Keratinocyte (primary cell): ENCODE measurements at regions not wholly inside any gene's neighbourhood (a gene's known extent, or its start where the extent isn't known, plus 50 kb on each side); places are given as distances from the start of the nearest gene placed in this dataset.

Experiments
- DNase-seq: peaks from one replicate; pipeline ENCODE4 v3.0.0-alpha.2; 2011; ENCODE audit warnings: low read depth, missing footprints, low spot score
- FAIRE-seq: peaks from 2 replicates; lab custom pipeline; 2011; peaks lifted over from hg19 to GRCh38; lab: Jason Lieb, UNC
- H2AFZ ChIP-seq: 2 replicates; pipeline ENCODE4 v1.6.0; 2012; ENCODE audit warnings: low read length, control low read depth, inconsistent platforms; ENCODE audit not compliant: control insufficient read depth
- H3K27ac ChIP-seq: 2 replicates; pipeline ENCODE4 v1.5.1; 2011; ENCODE audit warnings: low read length; ENCODE audit not compliant: control insufficient read depth, insufficient read depth
- H3K27me3 ChIP-seq: 3 replicates; pipeline ENCODE4 v1.6.0; 2011; ENCODE audit warnings: low read length; ENCODE audit not compliant: control insufficient read depth, insufficient read depth; ENCODE audit errors: extremely low read depth
- H3K36me3 ChIP-seq, 2 experiments: 2 replicates in 1 of 2; 3 replicates in 1 of 2; pipeline ENCODE4 v1.5.1; 2011; ENCODE audit warnings: low read length in 2 of 2, mild to moderate bottlenecking in 1 of 2; ENCODE audit not compliant: control insufficient read depth in 2 of 2, insufficient read depth in 2 of 2; ENCODE audit errors: extremely low read depth in 1 of 2
- H3K4me1 ChIP-seq: 3 replicates; pipeline ENCODE4 v1.5.1; 2011; ENCODE audit warnings: low read length; ENCODE audit not compliant: control insufficient read depth, insufficient read depth; ENCODE audit errors: extremely low read depth
- H3K4me2 ChIP-seq: 3 replicates; pipeline ENCODE4 v1.6.0; 2011; ENCODE audit warnings: low read depth, low read length; ENCODE audit not compliant: control insufficient read depth, insufficient read depth; ENCODE audit errors: extremely low read depth
- H3K4me3 ChIP-seq, 3 experiments: fragments of 200-600 bp in 1 of 3; sonication (generic) in 1 of 3; 2 replicates in 2 of 3; 3 replicates in 1 of 3; pipeline ENCODE4 v1.5.1; 2011 to 2016; ENCODE audit warnings: low read length in 3 of 3, mild to moderate bottlenecking in 3 of 3, control low read depth in 2 of 3, inconsistent platforms in 1 of 3, low read depth in 1 of 3, mixed read lengths in 1 of 3, mixed run types in 1 of 3, moderate library complexity in 1 of 3; ENCODE audit not compliant: control insufficient read depth in 2 of 3, insufficient read depth in 2 of 3; ENCODE audit errors: extremely low read depth in 1 of 3
- H3K79me2 ChIP-seq: 2 replicates; pipeline ENCODE4 v1.6.0; 2012; ENCODE audit warnings: low read length; ENCODE audit not compliant: control insufficient read depth, insufficient read depth
- H3K9ac ChIP-seq: 3 replicates; pipeline ENCODE4 v1.6.0; 2011; ENCODE audit warnings: low read length; ENCODE audit not compliant: control insufficient read depth, insufficient read depth; ENCODE audit errors: extremely low read depth
- H3K9me1 ChIP-seq: 3 replicates; pipeline ENCODE4 v1.6.0; 2011; ENCODE audit warnings: low read length; ENCODE audit not compliant: control insufficient read depth, insufficient read depth; ENCODE audit errors: extremely low read depth
- H3K9me3 ChIP-seq: 2 replicates; pipeline ENCODE4 v1.5.1; 2012; ENCODE audit warnings: low read depth, low read length; ENCODE audit not compliant: control insufficient read depth
- H4K20me1 ChIP-seq: 3 replicates; pipeline ENCODE4 v1.6.0; 2011; ENCODE audit warnings: low read length; ENCODE audit not compliant: control insufficient read depth, insufficient read depth; ENCODE audit errors: extremely low read depth
- CTCF ChIP-seq, 3 experiments: IDR thresholded peaks in 1 of 3; conservative IDR thresholded peaks in 1 of 3; optimal IDR thresholded peaks in 1 of 3; 2 replicates in 2 of 3; 3 replicates in 1 of 3; pipeline versions ENCODE3 to v1.5.1; 2011; ENCODE audit warnings: low read length in 3 of 3, mild to moderate bottlenecking in 3 of 3, moderate library complexity in 2 of 3, control low read depth in 1 of 3, inconsistent platforms in 1 of 3; ENCODE audit not compliant: insufficient read depth in 2 of 3; ENCODE audit errors: extremely low read depth in 1 of 3
- EZH2 ChIP-seq: IDR thresholded peaks from one replicate; pipeline ENCODE4 v1.6.1; 2012; ENCODE audit warnings: inconsistent platforms, mild to moderate bottlenecking, low read length, moderate library complexity
- dilution Hi-C: fragments of 300-500 bp; cut with MboI; formaldehyde crosslinking; loops from one replicate; pipeline ENCODE4 v1.7.0; 2020; ENCODE audit warnings: low sequenced_read_pairs; ENCODE audit not compliant: extremely low pct_ligation_motif_present

DNA sequence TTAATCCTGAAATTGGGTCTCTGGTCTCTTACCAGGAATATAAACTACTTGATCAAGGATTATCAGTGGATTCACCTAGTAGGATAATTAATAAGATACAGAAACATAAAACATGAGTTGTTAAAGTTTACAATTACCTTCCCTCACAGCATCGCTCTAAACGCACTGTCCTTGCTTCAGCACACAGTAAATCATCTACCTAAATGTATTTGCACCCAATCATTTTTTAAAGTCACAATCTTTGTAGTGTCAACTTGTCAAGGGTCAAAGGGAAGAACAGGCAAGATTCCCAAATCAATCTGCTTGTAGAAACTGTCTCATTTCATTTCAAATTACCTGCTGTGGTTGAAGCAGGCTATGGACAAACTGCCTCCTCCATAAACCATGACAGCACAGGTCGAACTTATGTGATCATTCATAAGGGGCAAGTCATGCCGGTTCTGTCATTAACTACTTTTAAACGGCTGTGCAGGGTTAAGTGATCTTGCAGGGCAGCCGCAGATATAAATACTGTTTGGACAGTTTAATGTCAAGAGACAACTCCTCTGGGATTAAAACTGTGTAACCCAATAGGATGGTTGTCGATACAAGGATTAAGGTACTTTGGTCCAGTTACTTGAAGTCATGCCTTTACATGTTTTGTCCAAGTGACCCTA lies 93.6 kb downstream of the ZNF281 start:
- H3K79me2 ChIP-seq: no peaks in the 10 kb centered on the region
- H2AFZ ChIP-seq: no peak overlapping the region
- no peak for DNase-seq
- no peak overlapping the region for H3K4me3 ChIP-seq
- TF ChIP-seq EZH2 (no peak), CTCF (optimal IDR thresholded peaks at IDR 0.05 in 1 of 3, IDR thresholded peaks at IDR 0.05 in 1 of 3, conservative IDR thresholded peaks at IDR 0.05 in 1 of 3; ENCODE audit: extremely low read depth in 1 of 3, insufficient read depth in 2 of 3, low read length in 3 of 3) (no peak)
- no peak overlapping the region for H3K9ac ChIP-seq
- H3K4me1 ChIP-seq: peaks cover 3% of the 10 kb centered on the region
- H3K36me3 ChIP-seq: no peaks in the 10 kb centered on the region
- no peak for FAIRE-seq
- H3K9me3 ChIP-seq: no peaks in the 10 kb centered on the region
- no peaks in the 10 kb centered on the region for H4K20me1 ChIP-seq
- H3K27me3 ChIP-seq: no peaks in the 10 kb centered on the region
- dilution Hi-C loops: no loop called here
- H3K4me2 ChIP-seq: no peak overlapping the region
- H3K9me1 ChIP-seq: no peaks in the 10 kb centered on the region
- no peak overlapping the region for H3K27ac ChIP-seq

DNA sequence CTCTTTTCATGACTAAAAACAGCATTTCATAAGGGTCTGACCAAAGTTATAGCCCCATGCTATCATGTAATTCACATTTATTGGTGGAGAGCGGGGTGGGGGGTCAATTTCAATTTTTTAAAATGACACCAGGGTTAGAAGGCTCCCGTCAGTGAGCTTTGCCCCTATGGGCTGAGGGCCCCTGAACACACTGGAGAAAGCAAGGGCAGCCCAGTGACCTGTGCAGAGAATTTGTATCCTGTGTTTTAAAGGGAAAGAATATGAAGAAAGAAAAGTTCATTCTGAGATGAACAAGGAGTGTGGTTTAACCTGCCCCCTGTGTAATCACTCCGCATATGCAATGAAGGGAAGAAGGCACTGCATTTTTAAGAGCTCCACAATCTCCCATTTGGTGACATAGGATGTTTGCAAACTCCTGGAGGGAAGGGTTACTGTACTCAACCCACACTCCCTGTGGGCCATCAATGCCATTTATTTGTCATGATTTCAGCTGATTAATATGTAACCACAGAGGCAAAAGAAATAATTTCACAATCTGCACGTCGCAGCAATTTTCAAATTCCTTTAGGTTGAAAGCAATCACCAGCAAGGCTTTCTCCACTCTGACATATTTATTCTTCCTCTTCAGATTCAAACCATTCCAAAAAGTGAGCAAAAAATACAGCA lies 95.6 kb downstream of the ZNF281 start:
- Histone ChIP-seq H3K27me3 (no peaks in the 10 kb centered on the region), H4K20me1 (no peaks in the 10 kb centered on the region), H3K27ac (no peak overlapping the region), H2AFZ (peak overlapping the region; percentile 33), H3K79me2 (no peaks in the 10 kb centered on the region), H3K9ac (no peak overlapping the region), H3K36me3 (no peaks in the 10 kb centered on the region), H3K9me3 (no peaks in the 10 kb centered on the region), H3K4me2 (peak overlapping the region; percentile 19), H3K4me1 (peaks cover 3% of the 10 kb centered on the region), H3K9me1 (no peaks in the 10 kb centered on the region), H3K4me3 (no peak overlapping the region)
- dilution Hi-C loops: no loop called here
- peak; percentile 55 for FAIRE-seq
- no peak for DNase-seq
- TF ChIP-seq CTCF (optimal IDR thresholded peaks at IDR 0.05 in 1 of 3, IDR thresholded peaks at IDR 0.05 in 1 of 3, conservative IDR thresholded peaks at IDR 0.05 in 1 of 3; ENCODE audit: extremely low read depth in 1 of 3, insufficient read depth in 2 of 3, low read length in 3 of 3) (no peak), EZH2 (no peak)
